CD4-positive, CD25-positive, alpha-beta regulatory T cell (primary cell): ENCODE measurements at regions not wholly inside any gene's neighbourhood (a gene's known extent, or its start where the extent isn't known, plus 50 kb on each side); places are given as distances from the start of the nearest gene placed in this dataset.
"Not testable (repeated sequence)": the region's sequence is repeated elsewhere in the genome, so short reads cannot be mapped to it uniquely, and the experiment has no call there.

Experiments
- ATAC-seq, 2 donors: fragments of 150-1000 bp; cut with Tn5 transposase; one replicate each; pipeline ENCODE4 v1.10.0; 2021; ENCODE audit warnings: low read depth in 2 of 2, moderate number of reproducible peaks in 2 of 2, moderate library complexity in 1 of 2
- DNase-seq, 3 donors: peaks; one replicate each; pipeline versions ENCODE4 v3.0.0 to v3.0.0-alpha.2; 2012 to 2022; ENCODE audit warnings: mixed read lengths in 1 of 3
- H3K27ac ChIP-seq: one replicate; pipeline ENCODE4 v1.7.0; 2013; ENCODE audit warnings: mild to moderate bottlenecking, low read length; ENCODE audit not compliant: insufficient read depth, poor library complexity, severe bottlenecking
- H3K27me3 ChIP-seq: one replicate; pipeline ENCODE4 v1.7.0; 2013; ENCODE audit warnings: low read length; ENCODE audit not compliant: control insufficient read depth, insufficient read depth
- H3K36me3 ChIP-seq: one replicate; pipeline ENCODE4 v1.7.0; 2013; ENCODE audit warnings: mild to moderate bottlenecking, low read length, moderate library complexity; ENCODE audit not compliant: control insufficient read depth, insufficient read depth
- H3K4me1 ChIP-seq: 2 replicates; pipeline ENCODE4 v1.7.0; 2013; ENCODE audit warnings: mild to moderate bottlenecking, low read length; ENCODE audit not compliant: insufficient read depth, control insufficient read depth, poor library complexity, severe bottlenecking
- H3K4me3 ChIP-seq: one replicate; pipeline ENCODE4 v1.7.0; 2013; ENCODE audit warnings: low read depth, mild to moderate bottlenecking, low read length, moderate library complexity
- H3K9me3 ChIP-seq, 2 experiments: 1 replicate in 1 of 2; 2 replicates in 1 of 2; pipeline ENCODE4 v1.7.0; 2013; ENCODE audit warnings: low read length in 2 of 2, mild to moderate bottlenecking in 1 of 2, moderate library complexity in 1 of 2; ENCODE audit not compliant: control insufficient read depth in 2 of 2
- H3K27ac Mint-ChIP-seq, 3 donors: one replicate each; pipeline ENCODE4 v1.8.0; 2020 to 2022; ENCODE audit warnings: mild to moderate bottlenecking in 3 of 3, mixed read lengths in 3 of 3, moderate library complexity in 2 of 3
- H3K27me3 Mint-ChIP-seq: one replicate; pipeline ENCODE4 v1.8.0; 2022; ENCODE audit warnings: mild to moderate bottlenecking, mixed read lengths
- H3K36me3 Mint-ChIP-seq: one replicate; pipeline ENCODE4 v1.8.0; 2020; ENCODE audit warnings: mixed read lengths
- H3K4me1 Mint-ChIP-seq, 4 donors: one replicate each; pipeline ENCODE4 v1.8.0; 2020 to 2022; ENCODE audit warnings: mixed read lengths in 4 of 4, mild to moderate bottlenecking in 1 of 4
- H3K4me3 Mint-ChIP-seq, 4 donors: one replicate each; pipeline ENCODE4 v1.8.0; 2020 to 2022; ENCODE audit warnings: mild to moderate bottlenecking in 4 of 4, mixed read lengths in 4 of 4, moderate library complexity in 3 of 4
- H3K9me3 Mint-ChIP-seq, 7 donors: one replicate each; pipeline ENCODE4 v1.8.0; 2020 to 2022; ENCODE audit warnings: mixed read lengths in 7 of 7, mild to moderate bottlenecking in 3 of 7, moderate library complexity in 2 of 7

GRCh38 chr4:171521726-171522125, 291.5 kb upstream of the GALNTL6 start:
- Mint-ChIP-seq H3K4me3 (no peak overlapping the region), H3K36me3 (no peaks in the 10 kb centered on the region), H3K4me1 (no peaks in the 10 kb centered on the region), H3K27ac (no peak overlapping the region), H3K27me3 (no peaks in the 10 kb centered on the region), H3K9me3 (peaks cover 0 to 12% (median 7%) of the 10 kb centered on the region in 7 donors)
- peaks cover 0 to 3% of the 10 kb centered on the region in 2 experiments for H3K9me3 ChIP-seq
- H3K4me1 ChIP-seq, result no peaks in the 10 kb centered on the region
- no peaks in the 10 kb centered on the region for H3K27me3 ChIP-seq
- H3K36me3 ChIP-seq, result no peaks in the 10 kb centered on the region
- H3K4me3 ChIP-seq, result no peak overlapping the region
- DNase-seq, result no peak
- ATAC-seq, result no peak
- H3K27ac ChIP-seq, result no peak overlapping the region

DNA sequence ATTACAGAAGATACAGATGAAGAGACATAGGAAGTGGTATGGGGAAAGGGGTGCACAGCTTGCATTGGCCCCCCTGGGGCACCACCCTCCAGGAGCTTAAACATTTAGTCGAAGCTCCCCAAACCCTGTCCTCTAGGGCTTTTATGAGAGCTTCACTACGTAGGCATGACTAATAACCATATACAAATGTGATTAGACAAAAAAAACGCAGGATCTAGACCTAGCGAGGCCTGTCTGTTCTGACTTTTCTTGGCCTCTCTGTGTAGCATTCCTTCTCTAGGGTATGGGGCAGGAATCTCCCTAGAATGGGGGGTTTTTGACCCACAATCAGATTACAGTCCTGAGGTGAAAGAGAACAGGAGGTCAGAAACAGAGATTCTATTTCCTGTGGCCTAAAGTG, 293.7 kb upstream of the GALNTL6 start:
- no peak overlapping the region for H3K4me3 Mint-ChIP-seq
- H3K36me3 Mint-ChIP-seq, result no peaks in the 10 kb centered on the region
- Histone ChIP-seq H3K27ac (no peak overlapping the region), H3K4me3 (no peak overlapping the region), H3K27me3 (no peaks in the 10 kb centered on the region), H3K4me1 (no peaks in the 10 kb centered on the region), H3K9me3 (no peaks in the 10 kb centered on the region), H3K36me3 (no peaks in the 10 kb centered on the region)
- H3K4me1 Mint-ChIP-seq, result no peaks in the 10 kb centered on the region
- no peak overlapping the region for H3K27ac Mint-ChIP-seq
- peaks cover 0 to 12% (median 7%) of the 10 kb centered on the region in 7 donors for H3K9me3 Mint-ChIP-seq
- H3K27me3 Mint-ChIP-seq, result no peaks in the 10 kb centered on the region
- ATAC-seq (no peak), DNase-seq (no peak)

- ATAC-seq, result no peak
- no peak overlapping the region for H3K4me3 Mint-ChIP-seq
- no peaks in the 10 kb centered on the region for H3K9me3 ChIP-seq
Measured at GRCh38 chr4:171517883-171518282, 295.3 kb upstream of the GALNTL6 start.

DNA sequence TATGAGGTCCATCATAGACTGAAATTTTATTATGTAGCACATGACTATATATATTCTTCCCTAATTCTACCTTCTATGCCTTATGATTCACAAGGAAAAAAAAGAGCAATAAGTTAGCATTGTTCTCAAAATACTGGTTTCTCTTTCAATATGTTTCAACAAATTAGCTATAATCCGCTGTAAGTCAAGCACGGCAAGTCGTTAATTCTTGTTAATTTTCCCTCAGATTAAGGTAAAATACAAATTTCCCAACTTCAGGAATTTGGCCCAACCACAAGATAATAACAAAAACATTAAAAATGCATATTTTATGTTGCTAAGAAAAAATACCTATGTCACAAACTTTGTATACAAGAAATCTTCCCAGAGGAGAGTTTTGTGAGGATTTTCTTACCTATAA, 296.5 kb upstream of the GALNTL6 start:
- no peaks in the 10 kb centered on the region for H3K27me3 ChIP-seq
- H3K9me3 Mint-ChIP-seq, result peaks cover 0 to 11% (median 5%) of the 10 kb centered on the region in 7 donors
- H3K27me3 Mint-ChIP-seq, result no peaks in the 10 kb centered on the region
- no peaks in the 10 kb centered on the region for H3K4me1 ChIP-seq
- H3K27ac ChIP-seq, result no peak overlapping the region
- H3K36me3 ChIP-seq, result no peaks in the 10 kb centered on the region
- H3K9me3 ChIP-seq, result no peaks in the 10 kb centered on the region
- no peaks in the 10 kb centered on the region for H3K4me1 Mint-ChIP-seq
- H3K36me3 Mint-ChIP-seq, result no peaks in the 10 kb centered on the region
- no peak overlapping the region for H3K27ac Mint-ChIP-seq
- DNase-seq (no peak), ATAC-seq (no peak)
- H3K4me3 ChIP-seq, result no peak overlapping the region
- no peak overlapping the region for H3K4me3 Mint-ChIP-seq

More at GRCh38 chr4:171517883-171518282, 295.3 kb upstream of the GALNTL6 start:
- no peak for DNase-seq
- no peaks in the 10 kb centered on the region for H3K36me3 ChIP-seq
- no peaks in the 10 kb centered on the region for H3K4me1 ChIP-seq
- Mint-ChIP-seq H3K27ac (no peak overlapping the region), H3K9me3 (peaks cover 0 to 10% (median 4%) of the 10 kb centered on the region in 7 donors), H3K36me3 (no peaks in the 10 kb centered on the region), H3K4me1 (no peaks in the 10 kb centered on the region), H3K27me3 (no peaks in the 10 kb centered on the region)
- H3K27ac ChIP-seq, result no peak overlapping the region
- no peaks in the 10 kb centered on the region for H3K27me3 ChIP-seq
- H3K4me3 ChIP-seq, result no peak overlapping the region

DNA sequence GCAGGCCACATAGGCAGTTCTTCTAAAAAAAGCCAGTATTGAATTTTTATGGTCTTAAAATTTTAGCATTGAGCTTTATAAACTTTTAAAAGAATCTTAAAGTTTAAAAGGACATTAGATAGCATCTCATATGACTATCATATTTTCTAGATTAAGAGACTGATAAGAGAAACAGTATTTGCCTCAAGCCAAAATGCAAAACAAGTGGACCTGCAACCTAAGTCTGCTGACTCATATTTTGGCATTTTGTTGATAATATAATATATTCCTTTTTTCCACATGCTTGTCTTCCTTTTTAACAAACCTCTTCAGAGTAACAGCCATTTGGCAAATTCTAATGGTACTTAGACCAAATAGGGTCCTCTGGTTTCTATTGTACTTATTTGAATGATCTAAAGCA, 328.5 kb upstream of the GALNTL6 start:
- no peak for ATAC-seq
- no peaks in the 10 kb centered on the region for H3K4me1 Mint-ChIP-seq

DNA sequence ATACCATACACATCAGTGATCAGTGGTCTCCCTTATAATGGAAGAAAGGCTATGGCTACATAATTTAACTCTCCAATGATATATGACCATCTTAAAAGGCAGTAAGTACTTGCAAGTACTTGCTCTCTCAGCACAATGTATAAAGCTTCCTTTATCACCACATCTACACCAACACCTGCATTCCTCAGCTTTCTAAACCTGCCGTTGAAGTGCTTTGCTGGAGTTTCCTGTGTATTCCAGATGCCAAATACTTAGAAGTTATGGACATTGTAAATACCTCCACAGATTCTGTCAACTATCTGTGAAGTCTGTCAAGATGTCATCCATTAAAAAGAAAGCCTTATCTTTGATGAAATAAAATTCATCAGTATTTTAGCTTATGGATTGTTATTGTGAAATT, 335.0 kb upstream of the GALNTL6 start:
- no peak for DNase-seq
- no peaks in the 10 kb centered on the region for H3K36me3 Mint-ChIP-seq
- Histone ChIP-seq H3K36me3 (no peaks in the 10 kb centered on the region), H3K27ac (no peak overlapping the region), H3K4me3 (no peak overlapping the region), H3K27me3 (no peaks in the 10 kb centered on the region), H3K9me3 (no peaks in the 10 kb centered on the region), H3K4me1 (no peaks in the 10 kb centered on the region)
- no peak overlapping the region for H3K27ac Mint-ChIP-seq
- ATAC-seq, result no peak
- H3K4me1 Mint-ChIP-seq, result no peaks in the 10 kb centered on the region
- H3K9me3 Mint-ChIP-seq, result peaks cover 0 to 13% (median 2%) of the 10 kb centered on the region in 7 donors
- H3K4me3 Mint-ChIP-seq, result no peak overlapping the region
- no peaks in the 10 kb centered on the region for H3K27me3 Mint-ChIP-seq

More for the DNA sequence above, 328.5 kb upstream of the GALNTL6 start:
- Mint-ChIP-seq H3K27me3 (no peaks in the 10 kb centered on the region), H3K9me3 (peaks cover 0 to 13% (median 5%) of the 10 kb centered on the region in 7 donors), H3K27ac (no peak overlapping the region), H3K36me3 (no peaks in the 10 kb centered on the region), H3K4me3 (no peak overlapping the region)
- Histone ChIP-seq H3K27me3 (no peaks in the 10 kb centered on the region), H3K9me3 (peaks cover 0 to 5% of the 10 kb centered on the region in 2 experiments), H3K4me3 (no peak overlapping the region), H3K27ac (no peak overlapping the region), H3K36me3 (no peaks in the 10 kb centered on the region), H3K4me1 (no peaks in the 10 kb centered on the region)
- no peak for DNase-seq

DNA sequence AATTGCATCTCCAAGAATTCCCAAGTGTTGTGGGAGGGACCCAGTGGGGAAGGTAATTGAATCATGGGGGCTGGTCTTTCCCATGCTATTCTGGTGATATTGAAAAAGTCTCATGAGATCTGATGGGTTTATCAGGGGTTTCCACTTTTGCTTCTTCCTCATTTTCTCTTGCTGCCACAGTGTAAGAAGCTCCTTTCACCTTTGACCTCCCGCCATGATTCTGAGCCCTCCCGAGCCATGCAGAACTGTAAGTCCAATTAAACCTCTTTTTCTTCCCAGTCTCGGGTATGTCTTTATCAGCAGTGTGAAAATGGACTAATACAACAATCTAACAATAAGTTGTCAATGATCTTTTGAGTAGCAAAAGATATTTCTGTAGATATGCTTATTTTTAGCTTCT, 338.1 kb upstream of the GALNTL6 start:
- not testable (repeated sequence) for H3K4me3 Mint-ChIP-seq, H3K27me3 Mint-ChIP-seq, H3K27ac Mint-ChIP-seq, H3K4me3 ChIP-seq, DNase-seq, H3K27me3 ChIP-seq, H3K36me3 ChIP-seq, H3K4me1 ChIP-seq, ATAC-seq, H3K9me3 ChIP-seq, H3K27ac ChIP-seq, H3K36me3 Mint-ChIP-seq, H3K4me1 Mint-ChIP-seq
- peaks cover 0 to 11% (median 4%) of the 10 kb centered on the region in 7 donors for H3K9me3 Mint-ChIP-seq

DNA sequence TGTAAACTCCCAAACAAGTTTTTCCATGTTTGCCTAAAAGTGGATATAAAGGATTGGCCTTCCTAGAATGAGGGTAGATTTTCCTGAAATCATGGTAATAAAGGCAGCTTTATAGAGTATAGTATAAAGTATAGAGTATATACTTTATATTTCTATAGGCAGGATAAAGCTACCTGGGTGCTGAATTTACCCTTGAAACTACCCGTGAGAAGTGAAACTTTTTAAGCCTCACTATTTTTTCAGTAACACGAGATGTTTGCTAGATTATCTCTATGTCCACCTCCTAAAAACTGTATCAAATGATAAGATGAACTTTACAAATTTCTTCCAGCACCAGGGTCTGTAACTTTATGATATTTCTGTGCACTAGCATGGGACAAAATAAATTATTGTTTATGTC, 340.0 kb upstream of the GALNTL6 start:
- Histone ChIP-seq H3K4me1 (no peaks in the 10 kb centered on the region), H3K27ac (no peak overlapping the region), H3K4me3 (no peak overlapping the region), H3K36me3 (no peaks in the 10 kb centered on the region), H3K9me3 (no peaks in the 10 kb centered on the region), H3K27me3 (no peaks in the 10 kb centered on the region)
- ATAC-seq (no peak), DNase-seq (no peak)
- Mint-ChIP-seq H3K9me3 (peaks cover 0 to 11% (median 4%) of the 10 kb centered on the region in 7 donors), H3K4me3 (no peak overlapping the region), H3K27me3 (no peaks in the 10 kb centered on the region), H3K27ac (no peak overlapping the region), H3K4me1 (no peaks in the 10 kb centered on the region), H3K36me3 (no peaks in the 10 kb centered on the region)
